ENCODE measurements at regions not wholly inside any gene's neighbourhood (a gene's known extent, or its start where the extent isn't known, plus 50 kb on each side); places are given as distances from the start of the nearest gene placed in this dataset.
"Not testable (repeated sequence)": the region's sequence is repeated elsewhere in the genome, so short reads cannot be mapped to it uniquely, and the experiment has no call there.

- no peak for DNase-seq (ENCODE audit: low read depth)
Measured at GRCh38 chr9:74001382-74001781, 495.8 kb upstream of the RORB start.

GRCh38 chr9:74006935-74007334 lies 490.2 kb upstream of the RORB start:
- no peak for DNase-seq (ENCODE audit: low read depth)

- no peak for DNase-seq (ENCODE audit: low read depth)
Measured at GRCh38 chr9:74007833-74008232, 489.3 kb upstream of the RORB start.

- no peak for DNase-seq (ENCODE audit: low read depth)
Measured at GRCh38 chr9:74016004-74016403, 481.1 kb upstream of the RORB start.

- no peak for DNase-seq (ENCODE audit: low read depth)
Measured at GRCh38 chr9:74025402-74025925, 471.7 kb upstream of the RORB start.

- no peak for DNase-seq (ENCODE audit: low read depth)
Measured at GRCh38 chr9:74032421-74032820, 464.7 kb upstream of the RORB start.

GRCh38 chr9:74035786-74036185 lies 461.3 kb upstream of the RORB start:
- DNase-seq (ENCODE audit: low read depth) = no peak

- no peak for DNase-seq (ENCODE audit: low read depth)
Measured at GRCh38 chr9:74036549-74037231, 460.4 kb upstream of the RORB start.

GRCh38 chr9:74037274-74037673 lies 459.9 kb upstream of the RORB start:
- DNase-seq (ENCODE audit: low read depth) = no peak

GRCh38 chr9:74041588-74041987 lies 455.5 kb upstream of the RORB start:
- DNase-seq (ENCODE audit: low read depth) = no peak

GRCh38 chr9:74044844-74045243 lies 452.3 kb upstream of the RORB start:
- DNase-seq (ENCODE audit: low read depth) = no peak

GRCh38 chr9:74056023-74056422 lies 441.1 kb upstream of the RORB start:
- DNase-seq (ENCODE audit: low read depth) = no peak

- not testable (repeated sequence) for DNase-seq (ENCODE audit: low read depth)
Measured at GRCh38 chr9:74057051-74057450, 440.1 kb upstream of the RORB start.

GRCh38 chr9:74064702-74065101 lies 432.4 kb upstream of the RORB start:
- no peak for DNase-seq (ENCODE audit: low read depth)

- DNase-seq (ENCODE audit: low read depth) = no peak
Measured at GRCh38 chr9:74066128-74066527, 431.0 kb upstream of the RORB start.

- no peak for DNase-seq (ENCODE audit: low read depth)
Measured at GRCh38 chr9:74066605-74067004, 430.5 kb upstream of the RORB start.

GRCh38 chr9:74071502-74071901 lies 425.6 kb upstream of the RORB start:
- no peak for DNase-seq (ENCODE audit: low read depth)

GRCh38 chr9:74073897-74074296 lies 423.2 kb upstream of the RORB start:
- no peak for DNase-seq (ENCODE audit: low read depth)

GRCh38 chr9:74078647-74079046 lies 418.5 kb upstream of the RORB start:
- DNase-seq (ENCODE audit: low read depth) = no peak

GRCh38 chr9:74080652-74081051 lies 416.5 kb upstream of the RORB start:
- DNase-seq (ENCODE audit: low read depth) = not testable (repeated sequence)

- DNase-seq (ENCODE audit: low read depth) = no peak
Measured at GRCh38 chr9:74083681-74084433, 413.3 kb upstream of the RORB start.

GRCh38 chr9:74085384-74086037 lies 411.6 kb upstream of the RORB start:
- DNase-seq (ENCODE audit: low read depth) = not testable (repeated sequence)

GRCh38 chr9:74090921-74091320 lies 406.2 kb upstream of the RORB start:
- not testable (repeated sequence) for DNase-seq (ENCODE audit: low read depth)
